HG02759 (cell line): ENCODE measurements at regions not wholly inside any gene's neighbourhood (a gene's known extent, or its start where the extent isn't known, plus 50 kb on each side); places are given as distances from the start of the nearest gene placed in this dataset.
"Not testable (repeated sequence)": the region's sequence is repeated elsewhere in the genome, so short reads cannot be mapped to it uniquely, and the experiment has no call there.

Experiments used
- ATAC-seq: cut with Tn5 transposase; IDR thresholded peaks from one replicate; pipeline ENCODE4 v1.9.1; 2021; ENCODE audit warnings: mild to moderate bottlenecking, moderate library complexity; ENCODE audit not compliant: unreplicated experiment

DNA sequence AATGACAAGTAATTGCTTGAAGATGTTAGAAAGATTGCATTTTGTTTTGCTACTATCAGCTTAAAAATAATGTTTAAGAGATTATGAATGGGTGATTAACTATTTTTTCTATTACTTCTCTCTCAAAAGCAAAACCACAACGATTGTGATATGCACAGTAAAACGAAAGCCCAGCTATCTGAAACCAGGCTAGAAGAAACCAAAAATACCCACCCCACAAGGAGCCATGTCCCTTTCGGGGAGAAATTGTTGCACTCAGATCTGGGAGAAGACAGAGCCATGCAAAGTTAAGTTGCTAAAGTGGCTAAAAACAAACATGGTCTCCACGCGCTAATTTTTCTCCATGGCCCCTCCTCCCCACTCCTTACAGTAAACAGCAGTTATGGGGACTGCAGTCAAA lies 173.6 kb downstream of the RPS24 start:
- no peak for ATAC-seq

DNA sequence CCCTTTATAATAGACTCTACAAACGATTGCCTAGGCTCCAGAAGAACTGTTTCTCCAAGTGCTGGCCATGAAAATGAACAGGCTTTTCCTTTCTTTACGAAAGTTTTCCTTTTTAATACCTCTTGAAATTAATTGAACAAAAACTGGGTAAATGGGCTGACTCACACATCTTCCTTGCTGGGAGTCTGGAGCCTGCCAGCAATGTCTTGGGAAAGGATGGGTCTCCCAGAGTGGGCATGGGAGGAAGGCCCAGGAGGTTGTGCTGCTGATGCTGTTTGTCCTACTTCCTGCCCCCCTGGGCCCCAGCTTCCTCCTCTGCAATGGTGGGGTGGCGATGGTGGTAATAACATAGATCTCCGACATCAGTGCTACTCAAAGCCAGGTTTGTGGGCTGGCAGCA lies 174.1 kb downstream of the RPS24 start:
- no peak for ATAC-seq

DNA sequence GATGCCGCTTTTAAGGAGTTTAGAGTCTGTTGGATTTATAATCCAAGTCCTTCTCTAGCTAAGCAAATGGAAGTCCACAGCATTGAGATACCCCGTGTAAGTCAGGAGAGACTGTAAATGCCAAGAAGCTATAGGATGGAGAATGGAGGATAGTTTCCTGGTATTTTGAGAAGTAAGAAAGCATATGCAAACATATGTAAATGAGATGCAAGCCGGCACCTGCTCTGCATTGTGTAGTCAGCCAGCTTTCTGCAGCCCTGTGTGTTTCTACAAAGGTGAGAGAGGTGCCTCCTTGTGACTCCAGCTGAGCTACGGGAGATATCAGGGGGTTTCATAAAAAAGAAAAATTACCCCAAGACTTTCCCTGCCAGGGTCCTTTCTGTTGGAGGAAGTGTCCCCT lies 176.3 kb downstream of the RPS24 start:
- ATAC-seq = no peak

DNA sequence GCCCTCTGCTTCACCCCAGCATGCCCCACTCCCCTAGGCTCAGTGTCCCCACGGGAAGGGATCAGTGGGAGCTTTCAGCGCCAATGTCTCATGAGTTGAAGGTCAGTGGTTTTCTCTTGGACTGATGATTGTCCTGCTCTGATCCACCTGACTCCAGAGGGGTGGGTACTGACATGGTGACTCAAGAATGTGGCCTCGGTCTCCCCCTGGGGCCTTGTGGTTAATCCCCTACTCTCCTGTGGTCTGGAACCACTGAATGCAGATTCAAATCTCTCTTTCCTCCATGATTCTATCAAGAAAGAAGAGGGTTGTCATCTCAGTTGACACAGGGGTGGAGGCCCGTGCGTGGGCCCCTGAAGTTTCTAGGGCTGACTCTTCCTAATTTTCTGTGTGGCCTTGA lies 176.9 kb downstream of the RPS24 start:
- no peak for ATAC-seq

DNA sequence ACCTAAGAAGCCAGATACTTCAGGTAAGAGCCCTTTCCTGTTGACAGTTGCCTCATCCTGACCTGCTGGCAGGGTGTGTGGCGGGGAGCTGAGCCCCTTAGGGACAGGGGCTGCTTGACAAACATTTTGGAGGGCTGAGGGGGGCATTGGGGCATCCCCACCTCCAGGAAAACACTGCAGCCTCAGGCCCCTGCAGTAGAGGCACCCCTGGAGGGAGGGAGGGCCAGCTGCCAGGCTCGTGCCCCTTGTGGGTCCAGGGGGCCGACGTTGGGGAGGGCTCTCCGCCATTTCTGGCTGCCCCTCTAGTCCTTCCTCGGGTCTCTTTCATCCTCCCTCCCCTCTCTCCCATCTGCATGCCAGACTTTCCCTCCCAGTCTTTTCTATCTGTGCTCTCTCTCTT lies 177.3 kb downstream of the RPS24 start:
- ATAC-seq = no peak

DNA sequence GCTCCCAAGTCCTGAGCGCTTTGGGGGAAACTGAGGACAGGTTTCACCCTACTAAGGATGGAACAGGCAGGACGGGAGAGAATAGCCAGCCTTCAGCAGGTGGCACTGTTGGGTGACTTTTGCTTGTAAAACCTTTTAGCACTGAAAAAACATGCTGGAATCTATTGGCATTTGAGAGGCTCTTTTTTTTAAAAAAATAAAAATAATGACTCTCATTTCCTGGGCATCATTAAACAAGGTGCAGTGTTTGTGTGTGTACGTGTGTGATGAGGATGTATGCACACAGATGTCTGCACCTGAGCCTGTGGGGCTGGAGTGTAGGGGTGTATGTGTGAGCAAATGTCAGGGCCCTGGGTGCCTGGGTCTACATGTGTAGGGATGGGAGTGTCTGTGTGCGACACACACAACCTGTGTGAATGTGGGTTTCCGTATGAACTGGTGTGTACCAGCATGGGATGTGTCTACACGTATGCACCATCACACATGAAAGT lies 177.9 kb downstream of the RPS24 start:
- ATAC-seq = no peak

DNA sequence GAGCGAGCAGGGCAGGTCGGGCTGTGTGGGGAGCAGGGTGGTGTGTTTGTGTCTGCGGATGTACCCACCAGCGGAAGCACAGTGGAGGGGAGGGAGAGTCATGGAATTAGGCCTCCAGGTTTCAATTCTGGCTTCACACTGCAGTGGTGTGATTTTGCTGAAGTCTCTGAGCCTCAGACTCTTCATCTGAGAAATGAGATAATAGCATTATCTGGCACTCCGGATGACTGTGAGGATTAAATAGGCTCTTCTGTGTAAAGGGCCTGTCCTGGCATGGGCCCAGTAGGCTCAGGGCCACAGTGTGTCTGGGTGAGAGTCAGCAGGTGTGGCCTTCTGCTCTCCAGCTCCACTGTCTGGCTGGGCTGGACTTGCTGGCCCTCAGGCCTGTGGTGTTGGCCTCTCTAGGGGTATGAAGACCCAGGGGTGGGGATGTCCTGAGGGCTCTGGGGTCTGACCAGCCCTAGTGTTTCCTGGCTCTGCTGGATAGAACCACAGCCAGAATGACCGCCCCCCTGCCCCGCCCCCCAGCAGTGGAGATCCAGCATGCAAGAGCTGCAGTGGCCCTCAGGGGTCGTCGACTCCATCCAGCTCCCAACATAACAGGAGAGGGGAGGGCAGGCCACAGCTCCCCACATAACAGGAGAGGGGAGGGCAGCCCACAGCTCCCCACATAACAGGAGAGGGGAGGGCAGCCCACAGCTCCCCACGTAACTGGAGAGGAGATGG lies 178.6 kb downstream of the RPS24 start:
- ATAC-seq = no peak

DNA sequence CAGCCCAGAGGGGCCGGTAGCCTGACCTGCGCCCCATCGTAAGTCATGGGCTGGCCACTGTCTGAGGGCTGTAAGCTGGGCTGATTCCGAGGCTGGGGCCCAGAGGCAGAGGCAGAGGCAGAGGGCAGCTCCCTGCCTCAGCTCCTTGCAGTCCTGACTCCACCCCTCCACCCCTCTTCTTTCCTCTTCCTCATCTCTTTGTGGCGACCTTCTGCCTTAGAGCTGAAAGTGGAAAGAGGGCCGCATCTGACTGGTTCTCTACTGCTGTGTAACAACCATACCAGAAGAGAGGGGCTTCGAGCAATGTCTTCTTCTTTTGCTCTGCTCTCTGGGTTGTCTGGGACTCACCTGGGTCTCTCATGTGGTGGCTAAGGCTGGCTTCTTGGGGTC lies 179.1 kb downstream of the RPS24 start:
- no peak for ATAC-seq

DNA sequence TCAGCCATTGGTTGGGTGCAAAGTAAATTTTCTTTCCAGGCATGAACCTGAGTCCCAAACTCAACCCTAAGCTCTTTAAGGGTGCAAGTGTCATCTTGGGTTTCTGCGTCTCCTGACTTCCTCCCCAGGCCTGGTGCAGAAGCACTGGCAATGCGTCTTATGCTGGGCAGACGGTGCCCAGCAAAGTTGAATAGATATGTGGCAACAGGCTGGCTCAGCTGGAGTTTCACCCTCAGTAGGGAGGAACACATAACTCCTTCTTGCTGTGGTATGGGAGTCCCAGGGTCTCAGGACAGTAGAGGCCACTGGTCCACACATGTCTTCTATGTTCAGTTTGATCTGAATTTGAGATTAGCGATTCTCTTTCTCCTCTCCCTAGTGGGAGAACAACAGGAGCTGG lies 181.3 kb downstream of the RPS24 start:
- no peak for ATAC-seq

DNA sequence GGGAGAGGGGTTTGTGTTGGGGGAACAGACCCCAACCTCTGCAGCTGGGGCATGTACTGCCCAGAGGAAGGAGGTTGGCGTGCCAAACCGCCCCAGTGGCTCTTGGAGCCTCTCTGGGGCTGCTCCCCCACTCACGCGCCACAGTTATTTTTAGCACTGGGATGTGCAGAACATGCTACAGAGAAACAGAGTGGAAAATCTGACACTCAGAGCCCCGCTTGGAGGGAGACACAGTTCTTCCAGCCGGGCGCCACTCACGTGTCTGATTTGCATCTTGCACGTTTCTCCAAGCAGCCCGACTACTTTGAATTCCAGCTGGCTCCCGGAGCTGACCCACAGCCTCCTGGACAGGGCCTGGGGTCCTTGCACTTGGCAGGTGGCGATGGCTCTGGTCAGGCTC lies 182.0 kb downstream of the RPS24 start:
- ATAC-seq = peak; percentile 60

DNA sequence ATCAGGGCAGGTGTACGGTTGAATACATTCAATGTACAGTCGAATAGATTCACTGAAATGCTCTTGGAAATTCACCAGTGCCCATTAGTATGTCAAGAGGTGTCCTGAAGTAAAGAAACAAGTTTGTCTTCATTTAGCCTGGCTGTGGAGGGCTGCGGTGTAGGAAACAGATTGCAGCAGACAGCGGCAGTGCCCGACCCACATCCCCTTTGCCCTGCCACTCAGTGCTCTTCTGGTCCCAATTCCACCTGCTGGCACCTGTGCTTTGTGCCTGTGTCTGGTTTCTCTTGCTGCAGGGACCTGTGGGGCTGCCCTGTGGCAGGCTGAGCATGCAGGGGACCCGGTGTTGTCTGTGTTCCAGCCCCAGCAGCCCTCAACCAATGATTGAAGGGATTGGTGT lies 183.7 kb downstream of the RPS24 start:
- no peak for ATAC-seq

DNA sequence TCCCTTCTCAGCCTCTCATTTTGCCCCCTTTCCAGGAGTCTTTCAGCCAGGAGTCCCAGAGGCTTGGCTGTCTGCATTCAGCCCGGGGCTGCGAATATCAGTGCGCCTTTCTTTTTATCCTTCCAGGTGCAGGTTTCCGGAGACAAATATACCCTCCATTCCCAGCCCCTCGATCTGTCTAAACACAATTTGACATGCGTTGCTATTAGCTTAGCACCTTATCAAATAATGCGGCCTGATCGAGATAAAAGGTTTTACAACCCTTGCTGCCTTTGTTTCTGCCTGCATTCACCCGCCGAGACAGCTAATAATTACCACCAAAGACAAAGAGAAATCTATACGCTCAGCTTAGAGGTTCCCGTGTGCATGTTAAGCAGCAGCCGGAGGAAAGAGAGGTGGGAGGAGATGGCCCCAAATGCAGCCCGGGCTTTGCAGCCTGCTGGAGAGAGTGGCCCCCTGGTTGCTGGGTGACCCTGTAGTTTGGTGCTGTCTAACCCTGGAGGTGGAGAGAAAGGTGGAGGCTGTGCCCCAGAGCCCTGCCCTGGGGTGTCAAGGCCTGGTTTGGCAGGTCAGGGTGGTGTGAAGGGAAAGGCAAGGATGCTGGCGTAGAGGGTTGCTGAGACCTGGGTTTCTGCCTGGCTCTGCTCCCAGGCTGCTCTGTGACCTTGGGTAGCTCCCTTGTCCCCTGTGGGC lies 185.3 kb downstream of the RPS24 start:
- no peak for ATAC-seq

DNA sequence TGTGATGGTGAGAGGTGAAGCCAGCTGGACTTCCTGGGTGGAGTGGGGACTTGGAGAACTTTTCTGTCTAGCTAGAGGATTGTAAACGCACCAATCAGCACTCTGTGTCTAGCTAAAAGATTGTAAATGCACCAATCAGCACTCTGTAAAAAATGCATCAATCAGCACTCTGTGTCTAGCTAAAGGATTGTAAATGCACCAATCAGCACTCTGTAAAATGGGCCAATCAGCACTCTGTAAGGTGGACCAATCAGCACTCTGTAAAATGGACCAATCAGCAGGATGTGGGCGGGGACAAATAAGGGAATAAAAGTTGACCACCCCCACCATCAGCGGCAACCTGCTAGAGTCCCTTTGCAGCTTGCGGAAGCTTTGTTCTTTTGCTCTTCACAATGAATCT lies 185.9 kb downstream of the RPS24 start:
- ATAC-seq = not testable (repeated sequence)

DNA sequence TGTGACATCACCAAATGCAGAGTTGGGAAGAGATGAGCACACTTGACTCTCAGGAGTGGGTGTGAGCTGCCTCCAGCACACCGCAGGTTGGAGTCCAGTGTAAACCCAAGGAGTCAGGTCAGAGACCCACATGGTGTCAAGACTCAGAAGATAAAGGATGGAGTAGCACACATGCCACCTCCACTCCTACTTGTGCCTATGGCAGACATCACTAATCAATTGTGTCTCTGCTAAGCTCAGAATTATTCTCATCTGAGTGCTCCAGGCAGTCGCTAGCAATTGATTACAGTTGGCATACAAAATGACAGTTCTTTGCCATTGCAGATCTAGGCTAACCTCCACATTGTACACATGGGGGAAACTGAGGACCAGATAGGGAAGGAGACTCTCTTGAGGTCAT lies 187.1 kb downstream of the RPS24 start:
- no peak for ATAC-seq

DNA sequence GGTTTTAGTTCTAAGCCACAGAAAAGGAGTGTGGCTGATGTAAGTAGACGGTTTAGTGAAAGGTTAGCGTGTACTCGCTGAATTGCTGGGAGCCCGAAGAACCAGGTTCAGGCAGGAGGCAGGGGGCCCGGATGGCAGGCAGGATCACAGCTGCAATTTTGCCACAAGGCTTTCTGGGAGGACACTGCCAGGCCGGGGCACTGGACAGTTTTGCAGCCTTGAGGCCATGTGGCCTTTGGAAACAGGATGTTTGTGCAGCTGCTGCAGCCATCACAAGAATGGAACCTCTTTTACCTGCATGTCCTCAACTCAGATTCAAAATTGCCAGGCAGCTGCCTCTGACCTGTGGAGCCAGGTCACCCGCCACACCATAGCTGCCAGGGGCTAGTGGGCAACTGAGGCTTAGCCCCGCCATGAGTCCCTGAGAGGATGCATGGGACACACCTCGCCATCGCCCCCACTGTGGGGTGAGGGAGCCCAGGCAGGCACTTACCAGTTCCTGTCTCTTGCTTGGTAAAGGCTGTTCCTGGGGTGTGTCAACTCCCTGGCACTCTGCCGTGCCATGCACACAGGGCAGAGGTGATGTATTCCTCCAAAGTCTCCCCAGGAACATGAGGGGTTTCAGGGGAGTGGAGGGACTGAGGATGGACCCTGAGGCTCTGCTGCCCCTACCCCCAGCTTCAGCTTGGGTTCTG lies 188.6 kb downstream of the RPS24 start:
- ATAC-seq = no peak

DNA sequence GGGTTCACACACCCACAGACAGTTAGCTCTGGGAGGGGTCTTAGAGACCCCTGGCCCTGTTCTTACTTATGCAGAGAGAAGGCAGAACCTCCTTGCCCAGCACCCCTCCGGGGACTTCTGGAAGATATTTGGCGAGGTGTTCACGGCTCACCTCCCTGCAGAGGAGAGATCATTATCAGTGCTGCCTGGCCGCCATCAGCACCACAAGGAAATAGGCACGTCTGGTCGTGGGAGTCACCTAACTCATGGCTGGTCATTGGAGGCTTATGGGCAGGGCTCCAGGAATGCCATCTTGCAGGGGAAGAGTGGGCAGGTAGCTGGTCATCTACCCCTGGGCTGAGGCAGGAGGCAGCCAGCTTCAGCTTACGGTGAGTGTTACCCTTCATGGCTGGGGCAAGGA lies 189.4 kb downstream of the RPS24 start:
- no peak for ATAC-seq

DNA sequence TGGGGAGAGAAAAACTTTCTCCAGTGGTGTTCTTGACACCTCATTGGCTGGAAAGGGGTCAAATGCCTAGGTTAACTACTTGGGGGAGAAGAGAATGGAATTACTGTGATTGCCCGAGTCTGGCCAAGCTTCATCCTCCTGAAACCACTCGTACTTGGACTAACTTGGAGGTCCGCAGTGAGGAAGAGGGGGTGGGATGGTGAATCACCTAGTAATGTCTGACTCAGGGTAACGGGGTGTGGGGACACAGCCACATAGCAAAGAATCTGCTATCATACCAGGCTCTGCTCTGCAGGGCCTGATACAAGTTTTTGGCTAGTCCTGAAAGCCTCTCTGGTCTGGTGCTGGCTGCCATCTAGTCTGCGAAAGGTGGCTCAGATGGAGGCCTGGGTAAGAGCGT lies 190.9 kb downstream of the RPS24 start:
- no peak for ATAC-seq

DNA sequence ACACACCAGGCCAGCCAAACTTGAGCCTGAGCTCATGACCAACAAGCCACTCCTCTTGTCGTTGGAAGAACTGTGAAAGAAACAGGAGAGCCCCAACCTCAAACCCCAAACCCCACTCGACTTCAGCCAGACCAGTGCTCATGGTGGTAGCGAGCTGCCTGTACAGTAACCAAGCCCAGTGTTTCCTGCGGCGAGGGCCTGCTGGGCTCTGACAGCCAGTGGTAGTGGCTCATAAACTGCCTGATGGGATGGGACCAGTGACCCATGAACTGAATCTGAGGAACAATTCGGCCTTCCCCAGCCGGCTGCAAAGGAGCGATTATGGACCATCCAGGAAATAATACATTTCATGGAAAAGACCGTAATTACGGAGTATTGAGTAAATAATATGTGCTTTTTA lies 191.9 kb downstream of the RPS24 start:
- no peak for ATAC-seq

DNA sequence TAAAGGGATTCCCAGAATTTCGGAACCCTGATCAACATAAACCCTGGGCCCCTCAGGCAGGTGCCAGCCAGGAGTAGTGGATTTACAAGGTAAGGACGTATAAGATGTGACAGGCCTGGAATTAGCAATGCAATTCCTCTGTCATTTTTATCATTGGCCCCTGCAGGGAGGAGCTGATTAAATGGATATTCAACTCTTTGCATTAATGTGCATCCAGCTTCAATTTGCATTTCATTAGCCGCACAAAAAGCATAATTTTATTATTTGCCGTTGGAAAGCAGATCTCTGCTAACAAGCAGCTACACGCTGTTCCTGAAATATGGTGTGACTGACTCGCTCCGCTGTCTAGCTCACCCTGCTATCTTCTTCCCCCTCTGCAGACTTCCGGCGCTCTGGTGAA lies 195.8 kb downstream of the RPS24 start:
- no peak for ATAC-seq

DNA sequence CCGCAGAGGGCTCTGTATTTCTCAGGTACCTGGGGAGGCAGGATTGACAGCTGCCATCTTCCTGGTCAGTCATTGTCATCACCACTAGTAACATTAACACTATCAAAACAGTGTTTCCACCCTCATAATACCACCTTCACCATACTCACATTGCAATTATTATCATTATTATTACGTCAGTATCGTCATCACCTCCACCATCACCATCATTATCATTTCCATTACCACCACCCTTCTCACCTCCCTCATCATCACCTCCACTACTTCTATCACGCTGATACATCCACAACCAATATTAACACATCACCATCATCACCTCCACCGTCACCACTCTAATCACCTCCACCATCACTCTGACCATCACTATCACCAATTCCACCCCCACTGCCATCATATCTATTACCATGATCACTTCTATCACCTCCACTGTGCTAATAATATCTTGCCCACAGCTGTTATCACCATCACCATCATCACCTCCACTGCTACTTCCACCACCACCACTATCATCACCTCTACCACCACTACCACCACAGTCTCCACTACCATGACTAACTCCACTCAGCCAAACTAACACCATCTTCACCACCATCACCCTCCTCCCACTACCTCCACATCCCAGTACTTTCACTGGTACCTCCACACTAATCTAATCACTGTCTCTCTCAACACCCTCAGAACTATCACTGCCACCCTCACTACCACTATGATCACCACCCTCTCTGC lies 196.4 kb downstream of the RPS24 start:
- no peak for ATAC-seq

DNA sequence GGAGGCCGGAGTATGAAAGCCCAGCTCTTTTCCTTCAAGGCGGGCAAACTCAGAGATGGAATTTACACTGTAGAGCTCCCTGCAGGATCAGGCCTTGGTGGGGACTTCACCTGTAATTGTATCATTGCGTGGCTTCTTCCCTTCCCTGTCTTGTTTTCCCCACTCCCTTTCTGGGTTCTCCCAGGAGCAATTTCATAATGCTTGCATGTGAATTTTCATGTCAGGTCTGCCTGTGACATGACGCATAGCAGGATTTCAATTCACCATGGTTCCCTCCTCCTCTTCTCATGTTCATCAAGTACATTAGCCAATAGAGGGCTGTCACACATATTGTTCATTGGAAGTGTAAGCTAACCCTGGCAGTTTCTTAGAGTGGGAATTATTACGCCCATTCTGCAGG lies 197.7 kb downstream of the RPS24 start:
- no peak for ATAC-seq
